RPMI7951 (cell line): ENCODE measurements at regions not wholly inside any gene's neighbourhood (a gene's known extent, or its start where the extent isn't known, plus 50 kb on each side); places are given as distances from the start of the nearest gene placed in this dataset.

ENCODE experiments used
- DNase-seq: peaks from one replicate; pipeline ENCODE4 v3.0.0-alpha.2; 2012; ENCODE audit warnings: low read depth

DNA sequence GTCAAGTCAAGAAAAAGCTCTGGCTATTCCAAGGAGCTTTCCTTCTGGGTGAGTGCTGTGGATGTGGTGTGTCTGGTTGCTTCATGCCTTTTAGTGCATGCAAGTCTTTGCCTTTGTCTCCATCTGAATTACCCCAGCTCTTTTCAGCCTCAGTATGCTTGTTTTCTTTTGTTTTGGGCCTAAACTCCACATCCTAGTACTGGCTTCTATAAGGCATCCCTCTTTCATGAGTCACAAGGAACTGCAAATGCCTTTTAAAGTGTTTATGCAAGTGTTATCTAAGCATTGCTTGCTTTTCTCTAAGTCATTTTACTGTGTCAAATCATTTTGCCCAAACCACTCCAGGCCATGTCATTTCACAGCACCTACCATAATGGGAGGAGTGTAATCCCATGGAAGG is 132.1 kb downstream of the PLCE1 start:
- peak; percentile 15 for DNase-seq

DNA sequence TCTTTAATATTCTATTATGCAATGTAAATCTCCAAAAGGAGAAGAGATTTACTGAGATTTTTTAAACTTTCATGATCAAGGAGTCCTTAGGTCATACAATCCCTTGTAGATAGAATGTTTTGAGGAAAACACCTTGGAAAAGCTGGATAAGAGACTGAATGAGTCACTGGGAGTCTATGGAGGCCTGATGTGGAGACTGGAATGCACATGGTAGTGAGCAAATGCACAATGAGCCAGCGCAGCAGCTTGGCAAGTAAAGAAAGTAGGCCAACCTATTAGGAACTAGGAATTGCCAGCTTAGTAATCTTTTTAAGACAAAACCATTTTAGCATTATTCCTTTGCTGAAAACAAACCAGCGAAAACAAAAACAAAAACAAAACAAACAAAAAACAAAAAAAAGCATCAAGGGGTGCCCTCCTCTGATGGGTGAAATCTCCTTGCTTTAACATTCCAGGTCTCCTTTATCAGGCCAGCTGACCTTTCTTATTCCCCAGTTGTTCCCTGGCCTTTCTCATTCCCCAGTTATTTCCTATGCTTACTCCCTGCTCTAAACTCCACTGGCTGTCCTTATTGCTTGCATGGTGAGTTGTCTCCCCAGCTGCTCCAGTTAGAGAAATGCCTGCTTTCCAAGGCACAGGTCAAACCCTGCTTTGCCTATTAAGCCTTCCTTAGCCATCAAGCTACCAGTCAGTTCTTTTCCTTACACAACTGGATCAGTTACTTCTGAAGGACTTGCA is 135.8 kb downstream of the PLCE1 start:
- DNase-seq, result no peak

DNA sequence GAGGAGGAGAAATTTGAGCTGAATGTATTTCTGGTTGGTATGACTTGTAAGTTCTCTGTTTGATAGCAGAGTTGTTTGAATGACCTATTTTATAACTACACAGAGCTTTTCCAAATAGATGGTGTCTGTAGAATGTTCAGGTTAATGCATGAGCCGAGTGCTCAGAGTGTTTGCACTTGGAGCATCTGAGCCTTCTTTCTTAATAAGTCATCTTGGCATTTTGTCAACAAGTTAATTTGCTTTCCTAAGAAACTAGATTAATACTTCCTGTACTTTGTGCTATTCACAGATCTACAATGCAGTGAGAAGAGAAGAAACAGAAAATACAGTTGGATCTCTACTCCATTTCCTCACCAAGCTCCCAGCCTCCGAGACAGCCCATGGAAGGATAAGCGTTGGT is 138.2 kb downstream of the PLCE1 start:
- DNase-seq, result no peak

DNA sequence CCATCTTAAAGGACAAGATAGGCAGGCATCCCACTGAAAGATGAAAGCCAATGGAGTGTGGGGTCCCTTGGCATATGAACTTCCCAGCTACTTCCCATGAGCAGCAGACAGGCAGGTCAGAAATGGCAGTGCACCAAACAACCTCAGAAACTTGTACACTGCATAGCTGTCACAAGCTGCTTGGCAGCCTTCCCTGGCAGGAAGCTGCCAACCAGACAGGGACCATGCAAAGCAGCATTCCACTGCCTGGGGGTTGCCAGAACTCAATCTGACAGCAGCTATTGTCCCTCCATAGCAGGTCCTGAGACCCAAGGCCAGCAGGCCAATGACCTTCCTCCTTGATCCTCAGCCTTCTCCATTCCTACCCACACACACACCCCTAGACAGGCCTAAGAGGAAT is 139.5 kb downstream of the PLCE1 start:
- peak; percentile 19 for DNase-seq

DNA sequence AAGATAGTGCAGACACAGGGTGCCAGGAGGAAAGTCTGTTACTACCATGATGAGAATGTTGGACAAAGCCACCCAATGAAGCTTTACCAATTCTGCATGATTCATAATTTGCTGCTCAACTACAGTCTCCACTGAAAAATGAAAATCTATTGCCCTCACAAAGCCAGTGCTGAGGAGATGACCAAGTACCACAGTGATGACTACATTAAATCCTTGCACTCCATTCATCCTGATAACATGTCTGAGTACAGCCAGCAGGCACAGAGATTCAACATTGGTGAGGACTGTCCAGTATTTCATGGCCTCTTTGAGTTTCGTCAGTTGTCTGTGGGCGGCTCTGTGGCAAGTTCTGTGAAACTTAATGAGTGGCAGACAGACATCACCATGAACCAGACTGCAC is 144.0 kb downstream of the PLCE1 start:
- no peak for DNase-seq

DNA sequence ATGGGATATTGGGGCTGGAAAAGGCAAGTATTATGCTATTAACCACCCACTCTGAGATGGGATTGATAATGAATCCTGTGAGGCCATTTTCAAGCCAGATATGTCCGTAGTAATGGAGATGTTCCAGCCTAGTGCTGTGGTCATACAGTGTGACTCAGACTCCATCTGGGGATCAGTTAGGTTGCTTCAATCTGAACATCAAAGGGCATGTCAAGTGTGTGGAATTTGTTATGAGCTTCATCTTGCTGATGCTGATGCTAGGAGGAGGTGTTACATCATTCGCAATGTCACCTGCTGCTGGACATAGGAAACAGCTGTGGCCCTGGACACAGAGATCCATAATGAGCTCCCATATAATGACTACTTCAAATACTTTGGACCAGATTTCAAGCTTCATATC is 144.7 kb downstream of the PLCE1 start:
- DNase-seq, result no peak

DNA sequence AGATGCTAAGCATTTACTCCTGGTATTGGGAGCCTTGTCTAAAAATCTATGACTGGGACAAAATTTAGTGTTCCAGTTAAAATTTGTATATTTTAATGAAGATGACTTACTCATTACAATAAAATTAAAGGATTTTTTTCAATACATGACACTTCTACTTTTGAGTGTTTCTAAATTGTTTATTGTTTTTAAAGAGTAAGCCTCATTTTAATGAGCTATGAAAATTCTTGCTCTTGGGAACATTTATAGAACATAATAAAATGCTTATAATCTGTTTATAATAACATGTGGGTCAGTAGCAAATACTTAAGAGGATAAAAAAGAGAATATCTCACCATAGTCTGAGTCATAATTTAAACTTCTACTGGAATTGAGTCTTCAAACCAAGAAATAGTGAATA is 149.5 kb downstream of the PLCE1 start:
- DNase-seq, result no peak

DNA sequence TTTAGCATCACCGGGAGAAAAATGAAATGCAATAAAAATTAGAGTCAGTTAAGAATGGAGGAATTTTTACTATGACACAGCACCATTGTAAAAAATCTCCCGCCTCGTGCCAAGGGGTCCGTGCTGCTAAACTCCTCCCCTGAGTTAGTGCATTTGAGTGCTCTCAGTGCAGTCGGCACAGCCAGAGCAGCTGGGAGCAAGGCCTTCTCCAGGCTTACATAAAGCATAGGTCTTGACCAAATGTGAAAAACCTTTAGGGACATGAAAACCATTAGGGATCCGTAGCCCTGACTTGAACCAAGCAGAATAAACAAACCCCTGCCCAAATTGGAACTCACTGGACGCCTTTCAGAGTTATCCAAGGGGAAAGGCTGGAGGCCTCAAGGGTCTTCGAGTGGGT is 152.6 kb downstream of the PLCE1 start:
- no peak for DNase-seq

DNA sequence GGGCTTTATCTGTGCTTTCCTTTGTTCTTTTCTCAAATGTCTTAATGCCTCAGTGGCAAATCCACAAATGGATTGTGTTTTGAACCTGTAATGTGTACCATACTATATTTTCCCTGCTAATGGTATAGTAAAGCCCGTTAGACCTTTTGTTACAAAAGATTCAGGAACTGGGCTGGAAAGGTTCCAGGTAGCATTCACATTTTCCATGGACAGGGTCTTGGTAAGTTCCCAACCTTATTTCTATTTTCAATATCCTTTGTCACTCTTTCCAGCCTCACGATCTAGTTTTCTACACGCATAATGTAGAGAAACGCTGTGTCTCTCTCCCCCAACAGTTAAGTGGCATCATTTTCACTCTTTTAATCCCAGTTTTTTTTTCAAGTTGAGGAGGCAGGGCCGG is 153.0 kb downstream of the PLCE1 start:
- no peak for DNase-seq

DNA sequence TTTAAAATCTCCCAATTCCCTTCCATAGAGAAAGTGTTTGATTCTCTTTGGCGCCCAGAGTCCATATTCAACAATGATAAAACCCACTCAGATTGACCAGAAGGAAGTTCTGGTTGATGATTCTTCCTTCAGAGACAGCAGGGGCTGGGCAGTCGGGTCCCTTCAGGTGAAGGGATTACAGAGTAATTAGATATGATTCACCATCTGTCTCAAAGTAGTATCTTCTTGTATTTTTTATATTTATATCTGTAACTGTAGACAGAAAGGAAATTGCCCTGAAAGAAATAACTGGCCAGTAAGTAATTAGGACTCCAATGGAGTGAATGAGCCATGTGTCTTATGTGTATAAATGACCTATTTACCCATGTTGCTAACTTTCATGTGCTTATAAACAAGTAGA is 156.0 kb downstream of the PLCE1 start:
- DNase-seq, result no peak

DNA sequence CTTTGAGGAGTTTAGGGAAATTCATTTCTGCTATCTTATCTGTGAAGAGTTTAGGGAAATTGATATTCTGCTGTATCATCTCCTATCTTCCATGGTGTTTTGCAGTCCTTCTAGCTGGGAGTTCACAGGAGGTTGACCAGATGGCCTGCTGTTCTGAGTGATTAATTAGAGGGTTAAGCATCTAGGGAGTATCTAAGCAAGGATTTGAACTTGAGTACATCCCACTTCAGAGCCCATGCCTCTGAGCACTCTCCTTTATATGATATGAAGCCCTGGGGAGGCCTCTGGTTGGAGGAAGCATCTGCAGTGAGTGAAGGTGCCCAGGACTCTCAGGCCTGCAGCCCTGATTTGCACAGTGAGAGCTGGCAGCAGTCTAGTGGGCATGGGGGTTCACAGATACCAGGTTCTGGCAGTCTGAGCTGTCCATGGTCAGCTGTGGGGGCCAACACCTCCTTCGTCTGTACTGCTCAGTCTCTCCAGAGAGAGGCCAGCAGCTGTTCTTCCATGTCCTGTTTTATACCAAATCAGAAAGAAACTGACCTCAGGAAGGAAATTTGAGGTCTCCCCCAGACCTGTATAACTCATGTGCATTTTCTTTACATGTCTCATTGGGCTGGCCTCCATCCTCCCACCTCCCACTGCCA is 156.9 kb downstream of the PLCE1 start:
- no peak for DNase-seq

DNA sequence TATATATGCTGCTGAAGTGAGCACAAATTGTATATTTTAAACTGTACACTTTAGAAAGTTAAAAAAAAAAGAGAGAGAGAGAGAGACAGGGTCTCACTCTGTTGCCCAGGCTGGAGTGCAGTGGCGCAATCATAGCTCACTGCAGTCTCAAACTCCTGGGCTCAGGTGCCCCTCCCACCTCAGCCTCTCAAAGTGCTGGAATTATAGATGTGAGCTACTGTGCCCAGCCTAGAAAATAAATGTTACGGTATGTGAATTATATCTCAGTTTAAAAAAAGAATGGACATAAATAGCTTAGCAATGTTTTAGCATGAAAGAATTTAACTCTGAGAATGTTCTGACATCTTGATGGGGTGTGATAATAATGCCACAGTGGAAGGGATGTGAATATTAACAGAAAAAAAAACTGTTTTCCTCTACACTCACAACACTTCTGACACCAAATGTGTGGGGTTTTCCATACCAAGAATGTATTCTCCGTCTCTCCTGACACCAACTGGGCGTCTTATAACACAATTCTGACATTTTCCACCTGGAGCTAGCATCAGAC is 162.1 kb downstream of the PLCE1 start:
- no peak for DNase-seq

DNA sequence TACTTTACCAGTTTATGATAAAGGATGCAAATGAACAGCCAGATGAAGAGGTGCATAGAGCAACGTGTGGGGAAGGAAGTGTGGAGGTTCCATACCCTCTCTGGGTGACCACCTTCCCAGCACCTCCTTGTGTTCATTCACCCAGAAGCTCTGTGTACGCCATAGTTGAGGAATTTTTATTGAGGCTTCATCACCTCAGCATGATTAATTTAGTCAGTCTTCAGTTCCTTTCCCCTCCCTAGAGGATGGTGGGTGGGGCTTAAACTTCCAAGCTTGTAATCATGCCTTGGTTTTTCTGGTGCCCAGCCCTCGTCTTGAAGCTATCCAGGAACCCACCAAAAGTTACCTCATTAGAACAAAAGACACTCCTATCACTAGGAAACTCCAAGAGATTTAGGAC is 162.7 kb downstream of the PLCE1 start:
- DNase-seq, result no peak

DNA sequence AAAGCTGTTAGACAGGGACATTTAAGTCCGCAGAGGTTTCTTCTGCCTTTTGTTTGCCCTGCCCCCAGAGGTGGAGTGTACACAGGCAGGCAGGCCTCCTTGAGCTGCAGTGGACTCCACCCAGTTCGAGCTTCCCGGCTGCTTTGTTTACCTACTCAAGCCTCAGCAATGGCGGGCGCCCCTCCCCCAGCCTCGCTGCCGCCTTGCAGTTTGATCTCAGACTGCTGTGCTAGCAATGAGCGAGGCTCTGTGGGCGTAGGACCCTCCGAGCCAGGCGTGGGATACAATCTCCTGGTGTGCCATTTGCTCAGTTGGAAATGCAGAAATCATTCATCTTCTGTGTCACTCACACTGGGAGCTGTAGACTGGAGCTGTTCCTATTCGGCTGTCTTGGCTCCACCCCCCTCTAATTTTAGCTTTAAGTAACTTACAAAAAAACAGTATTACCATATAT is 171.5 kb downstream of the PLCE1 start:
- peak; percentile 3 for DNase-seq

DNA sequence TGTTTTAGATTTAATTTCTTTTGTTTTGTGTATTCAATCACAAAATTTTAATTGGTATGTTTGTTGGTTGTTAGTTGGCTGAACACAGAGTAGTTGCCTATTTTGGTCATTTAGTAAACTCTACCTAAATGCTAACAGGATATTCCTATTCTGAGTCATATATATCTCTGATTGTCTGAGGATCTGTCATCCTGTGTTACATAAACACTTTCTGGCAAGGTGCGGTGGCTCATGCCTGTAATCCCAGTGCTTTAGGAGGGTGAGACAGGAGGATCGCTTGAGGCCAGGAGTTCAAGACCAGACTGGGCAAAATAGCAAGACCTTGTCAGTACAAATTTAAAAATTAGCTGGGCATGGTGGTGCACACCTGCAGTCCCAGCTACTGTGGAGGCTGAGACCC is 178.6 kb downstream of the PLCE1 start:
- no peak for DNase-seq

DNA sequence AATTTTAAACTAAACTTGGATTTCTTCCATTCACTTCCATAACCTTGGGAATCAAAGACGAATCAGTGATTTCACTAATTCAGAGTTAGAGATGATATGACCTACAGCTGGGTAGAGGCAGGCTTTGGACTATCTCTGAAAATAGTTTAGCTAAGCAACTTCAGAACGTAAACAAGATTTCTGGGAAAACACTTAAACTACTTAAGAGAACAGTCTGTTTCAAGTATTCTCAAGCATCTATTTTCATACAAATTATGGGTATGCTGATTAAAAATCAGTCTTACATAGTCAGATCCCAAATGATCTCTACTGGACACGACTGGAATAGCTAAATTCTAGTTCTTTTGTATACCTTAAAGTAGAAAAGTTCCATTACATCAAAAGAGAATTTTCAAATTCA is 179.9 kb downstream of the PLCE1 start:
- DNase-seq, result no peak

DNA sequence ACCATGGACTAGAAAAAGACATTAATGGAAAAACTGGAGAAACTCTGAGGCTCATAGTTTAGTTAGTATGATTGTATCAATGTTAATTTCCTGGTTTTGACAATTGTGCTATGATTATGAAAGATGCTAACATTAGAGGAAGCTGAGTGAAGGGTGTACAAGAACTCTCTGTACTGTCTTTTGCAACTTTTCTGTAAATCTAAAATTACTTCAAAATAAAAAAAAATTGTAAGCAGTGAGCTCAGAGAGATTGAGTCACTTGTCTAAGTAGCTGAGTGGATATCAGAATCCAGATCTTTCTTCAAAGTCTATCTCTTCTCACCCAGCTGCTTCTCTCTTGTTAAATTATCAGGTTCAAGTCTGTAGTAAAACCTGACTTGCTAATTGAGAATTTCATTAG is 181.1 kb downstream of the PLCE1 start:
- no peak for DNase-seq

DNA sequence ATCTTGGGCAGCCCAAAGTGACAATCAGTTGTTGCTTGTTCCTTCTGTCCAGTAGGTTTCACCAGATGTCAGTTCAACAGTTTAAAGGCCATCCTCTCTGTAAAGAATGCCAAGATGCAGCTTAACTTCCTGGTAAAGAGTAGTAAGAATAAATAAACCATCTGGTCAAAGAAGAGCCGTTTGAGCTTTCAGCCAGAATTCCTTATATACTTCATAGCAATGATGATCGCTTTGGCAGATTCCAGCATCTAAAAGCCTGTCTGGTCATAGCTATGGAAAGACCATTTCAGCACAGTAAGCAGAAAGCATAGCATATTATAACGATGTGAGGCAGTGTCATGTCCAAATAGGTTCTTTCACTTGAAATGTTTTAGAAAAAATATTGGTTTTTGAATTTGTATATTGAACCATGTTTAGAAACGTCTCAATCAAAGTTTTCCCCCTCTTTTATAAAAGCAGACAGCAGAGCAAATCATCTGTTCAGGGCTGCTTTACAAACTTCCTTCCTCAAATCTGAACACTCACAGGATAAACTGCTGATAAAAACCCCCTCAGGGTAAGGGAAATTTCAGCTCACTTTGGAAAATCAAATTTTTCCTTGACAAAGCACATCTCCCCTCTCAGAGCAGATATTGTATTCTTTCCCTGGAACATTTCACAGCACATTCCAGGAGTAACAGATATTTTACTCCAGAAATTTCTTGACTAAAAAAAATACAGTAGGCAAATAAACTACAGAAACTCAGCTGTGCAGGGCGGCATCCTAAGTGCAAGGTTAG is 184.1 kb downstream of the NOC3L start:
- no peak for DNase-seq

DNA sequence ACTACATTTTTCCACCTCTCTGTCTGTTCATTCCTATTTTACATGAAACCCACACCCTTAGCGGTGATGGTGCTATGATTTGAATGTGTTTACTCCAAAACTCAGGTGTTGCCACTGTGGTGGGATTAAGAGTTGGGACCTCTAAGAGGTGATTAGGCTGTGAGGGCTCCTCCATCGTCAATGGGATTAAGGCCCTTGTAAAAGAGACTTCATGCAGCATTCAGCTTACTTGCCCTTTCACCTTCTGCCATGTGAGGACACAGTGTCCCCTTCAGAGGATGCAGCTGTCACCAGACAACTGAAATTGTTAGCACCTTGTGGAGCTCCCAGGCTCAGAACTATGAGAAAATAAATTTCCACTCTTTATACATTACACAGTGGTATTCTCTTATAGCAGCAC is 182.2 kb downstream of the NOC3L start:
- no peak for DNase-seq

DNA sequence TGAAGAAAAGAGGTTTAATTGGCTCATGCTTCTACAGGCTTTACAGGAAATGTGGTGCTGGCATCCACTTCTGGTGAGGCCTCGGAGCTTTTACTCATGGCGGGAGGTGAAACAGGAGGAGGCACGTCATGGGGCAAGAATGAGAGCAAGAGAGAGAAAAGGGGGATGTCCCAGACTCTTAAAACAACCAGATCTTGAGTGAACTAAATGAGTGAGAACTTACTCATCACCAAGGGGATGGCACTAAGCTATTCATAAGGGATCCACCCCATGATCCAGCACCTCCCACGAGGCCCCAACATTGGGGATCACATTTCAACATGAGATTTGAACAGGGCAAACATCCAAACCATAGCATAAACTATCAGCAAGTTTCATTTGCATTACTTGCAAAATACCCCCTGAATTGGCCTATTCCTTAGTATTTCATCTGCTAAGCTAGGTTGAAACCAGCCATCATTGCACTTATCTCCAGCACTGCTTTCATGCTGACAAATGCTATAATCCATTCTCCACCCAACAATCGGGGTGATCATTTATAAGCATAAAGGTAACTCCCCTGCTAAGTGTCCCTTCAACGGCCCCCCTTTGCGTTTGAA is 179.0 kb downstream of the NOC3L start:
- DNase-seq, result peak; percentile 67

DNA sequence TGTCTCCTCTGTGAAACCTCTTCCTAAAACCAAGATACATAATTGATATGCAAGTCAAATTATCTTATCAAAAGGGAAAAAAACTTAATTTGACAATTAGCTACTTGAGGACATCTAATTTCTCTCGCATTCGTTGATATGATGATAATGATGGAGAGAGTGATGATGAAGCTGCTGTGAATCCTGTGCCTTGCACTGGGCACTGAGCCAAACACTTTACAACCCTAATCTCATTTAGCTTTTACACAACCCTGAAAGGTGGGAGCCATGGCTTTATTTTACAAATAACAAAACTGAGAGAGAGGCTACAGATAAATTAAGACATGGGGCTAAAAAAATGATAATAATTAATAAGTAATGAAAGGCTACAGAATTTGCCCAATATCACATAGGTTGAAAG is 176.0 kb downstream of the NOC3L start:
- no peak for DNase-seq

DNA sequence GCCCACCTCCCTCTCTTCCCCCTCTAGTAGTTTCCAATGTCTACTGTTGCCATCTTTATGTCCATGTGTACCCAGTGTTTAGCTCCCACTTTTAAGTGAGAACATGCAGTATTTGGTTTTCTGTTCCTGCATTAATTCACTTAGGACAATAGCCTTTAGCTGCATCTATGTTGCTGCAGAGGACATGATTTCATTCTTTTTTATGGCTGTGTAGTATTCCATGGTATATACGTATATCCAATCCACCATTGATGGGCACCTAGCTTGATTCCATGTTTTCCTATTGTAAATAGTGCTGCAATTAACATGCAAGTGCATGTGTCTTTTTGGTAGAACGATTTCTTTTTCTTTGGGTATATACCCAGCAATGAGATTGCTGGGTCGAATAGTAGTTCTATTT is 170.4 kb downstream of the NOC3L start:
- no peak for DNase-seq
